T-cell (primary cell): ENCODE measurements at regions not wholly inside any gene's neighbourhood (a gene's known extent, or its start where the extent isn't known, plus 50 kb on each side); places are given as distances from the start of the nearest gene placed in this dataset.

Experiments
- ATAC-seq, 4 experiments: fragments of 200-7000 bp in 3 of 4; fragments of 150-1000 bp in 1 of 4; cut with Tn5 transposase; replicated peaks in 1 of 4; 1 replicate in 3 of 4; 2 replicates in 1 of 4; pipeline ENCODE4 v1.10.0; 2021; ENCODE audit warnings: moderate library complexity in 3 of 4, mild to moderate bottlenecking in 2 of 4, moderate number of reproducible peaks in 1 of 4
- CTCF ChIA-PET, 2 donors: fragments of 300-600 bp; sonication (Branson Sonifier 250); formaldehyde crosslinking; loops; one replicate each; lab custom pipeline; 2022; ENCODE audit warnings: antibody characterized with exemption in 2 of 2; lab: Charles Lee
- POLR2A ChIA-PET, 2 donors: fragments of 300-600 bp; sonication (Branson Sonifier 250); formaldehyde crosslinking; loops; one replicate each; lab custom pipeline; 2022; ENCODE audit warnings: antibody characterized with exemption in 2 of 2; lab: Charles Lee
- DNase-seq, 35 experiments: peaks; one replicate each; pipeline versions ENCODE4 v3.0.0 to v3.0.0-alpha.2; 2013 to 2023
- H3K27ac ChIP-seq: one replicate; pipeline ENCODE4 v1.5.1; 2013; ENCODE audit warnings: low read length
- H3K27me3 ChIP-seq, 2 experiments: replicated peaks in 1 of 2; 1 replicate in 1 of 2; 2 replicates in 1 of 2; pipeline versions ENCODE4 v1.6.1 to v1.7.0; 2013; ENCODE audit warnings: low read length in 1 of 2, mixed read lengths in 1 of 2; ENCODE audit not compliant: control insufficient read depth in 2 of 2, insufficient read depth in 2 of 2; ENCODE audit errors: extremely low read depth in 1 of 2
- H3K36me3 ChIP-seq, 2 donors: 1 replicate in 1 of 2; 2 replicates in 1 of 2; pipeline versions ENCODE4 v1.6.1 to v1.7.0; 2013; ENCODE audit warnings: low read length in 1 of 2; ENCODE audit not compliant: control insufficient read depth in 2 of 2, insufficient read depth in 1 of 2; ENCODE audit errors: extremely low read depth in 1 of 2
- H3K4me1 ChIP-seq, 2 experiments: 1 replicate in 1 of 2; 2 replicates in 1 of 2; pipeline versions ENCODE4 v1.6.1 to v1.7.0; 2013; ENCODE audit warnings: low read length in 2 of 2, mixed read lengths in 1 of 2; ENCODE audit not compliant: insufficient read depth in 2 of 2, control insufficient read depth in 1 of 2; ENCODE audit errors: extremely low read depth in 1 of 2
- H3K4me3 ChIP-seq, 2 donors: 1 replicate in 1 of 2; 2 replicates in 1 of 2; pipeline versions ENCODE4 v1.5.1 to v1.7.0; 2013; ENCODE audit warnings: mild to moderate bottlenecking in 2 of 2, low read length in 1 of 2, moderate library complexity in 1 of 2; ENCODE audit not compliant: control insufficient read depth in 1 of 2; ENCODE audit errors: extremely low read depth in 1 of 2
- H3K9me3 ChIP-seq: 2 replicates; pipeline ENCODE4 v1.7.0; 2013
- H3K27ac Mint-ChIP-seq, 2 donors: one replicate each; pipeline ENCODE4 v1.8.0; 2020 to 2021; ENCODE audit warnings: mild to moderate bottlenecking in 2 of 2, mixed read lengths in 2 of 2
- H3K27me3 Mint-ChIP-seq, 2 donors: one replicate each; pipeline ENCODE4 v1.8.0; 2021 to 2022; ENCODE audit warnings: mixed read lengths in 2 of 2
- H3K36me3 Mint-ChIP-seq: one replicate; pipeline ENCODE4 v1.8.0; 2021; ENCODE audit warnings: mixed read lengths
- H3K4me1 Mint-ChIP-seq, 3 donors: one replicate each; pipeline ENCODE4 v1.8.0; 2020 to 2022; ENCODE audit warnings: mixed read lengths in 3 of 3, mild to moderate bottlenecking in 1 of 3
- H3K4me3 Mint-ChIP-seq, 3 donors: one replicate each; pipeline ENCODE4 v1.8.0; 2020 to 2022; ENCODE audit warnings: mild to moderate bottlenecking in 3 of 3, mixed read lengths in 3 of 3, moderate library complexity in 3 of 3
- H3K9me3 Mint-ChIP-seq, 3 donors: one replicate each; pipeline ENCODE4 v1.8.0; 2020 to 2022; ENCODE audit warnings: mixed read lengths in 3 of 3
- WGBS: methylation state at CpG from one replicate; pipeline ENCODE4 v1.1.5; 2013; ENCODE audit warnings: missing lambda C conversion rate; ENCODE audit not compliant: insufficient coverage; 5-methylcytosine and 5-hydroxymethylcytosine counted together

GRCh38 chrX:45794323-45794994 is 593.8 kb upstream of the DIPK2B start:
- Mint-ChIP-seq H3K36me3 (no peaks in the 10 kb centered on the region), H3K27me3 (peaks cover 0 to 14% of the 10 kb centered on the region in 2 donors), H3K9me3 (no peaks in the 10 kb centered on the region), H3K27ac (peak overlapping the region in 1 of 2 donors; percentile 31), H3K4me1 (peaks cover 29 to 48% (median 35%) of the 10 kb centered on the region in 3 donors), H3K4me3 (no peak overlapping the region)
- H3K27ac ChIP-seq, result no peak overlapping the region
- no peak overlapping the region for H3K4me3 ChIP-seq
- H3K9me3 ChIP-seq, result no peaks in the 10 kb centered on the region
- WGBS, result no CpG with 5 or more reads among the region's 2 CpGs
- ChIA-PET CTCF (no interaction called here), POLR2A (interaction anchor here in 1 of 2 donors (0.5 kb wide), 1 partner anchor 12 kb away, joined by 4 read pairs; no protein-coding TSS in a partner anchor)
- DNase-seq (no peak), ATAC-seq (no peak)
- H3K36me3 ChIP-seq, result no peaks in the 10 kb centered on the region
- H3K27me3 ChIP-seq, result no peaks in the 10 kb centered on the region
- H3K4me1 ChIP-seq, result peaks cover 0 to 3% of the 10 kb centered on the region in 2 experiments

GRCh38 chrX:45788941-45789348 is 588.3 kb upstream of the DIPK2B start:
- Histone ChIP-seq H3K36me3 (no peaks in the 10 kb centered on the region), H3K4me3 (no peak overlapping the region)
- no peak overlapping the region for H3K4me3 Mint-ChIP-seq

GRCh38 chrX:45788315-45788714 is 587.6 kb upstream of the DIPK2B start:
- ATAC-seq (no peak), DNase-seq (no peak)
- Histone ChIP-seq H3K36me3 (no peaks in the 10 kb centered on the region), H3K4me1 (peaks cover 0 to 3% of the 10 kb centered on the region in 2 experiments), H3K27ac (no peak overlapping the region), H3K27me3 (no peaks in the 10 kb centered on the region), H3K9me3 (no peaks in the 10 kb centered on the region), H3K4me3 (no peak overlapping the region)
- no peak overlapping the region for H3K27ac Mint-ChIP-seq
- CTCF ChIA-PET, result no interaction called here
- H3K27me3 Mint-ChIP-seq, result peaks cover 0 to 12% of the 10 kb centered on the region in 2 donors
- POLR2A ChIA-PET, result no interaction called here
- H3K9me3 Mint-ChIP-seq, result no peaks in the 10 kb centered on the region
- peaks cover 8 to 33% (median 14%) of the 10 kb centered on the region in 3 donors for H3K4me1 Mint-ChIP-seq
- peaks cover 3% of the 10 kb centered on the region for H3K36me3 Mint-ChIP-seq
- WGBS, result no CpG with 5 or more reads among the region's 5 CpGs
- H3K4me3 Mint-ChIP-seq, result no peak overlapping the region

More at GRCh38 chrX:45788941-45789348, 588.3 kb upstream of the DIPK2B start:
- Histone ChIP-seq H3K4me1 (peaks cover 0 to 3% of the 10 kb centered on the region in 2 experiments), H3K9me3 (no peaks in the 10 kb centered on the region), H3K27me3 (no peaks in the 10 kb centered on the region), H3K27ac (no peak overlapping the region)
- 21% methylated on average over 6 of the region's 8 CpGs for WGBS
- DNase-seq (no peak), ATAC-seq (no peak)
- H3K27ac Mint-ChIP-seq, result peak overlapping the region in 1 of 2 donors; percentile 29
- H3K9me3 Mint-ChIP-seq, result no peaks in the 10 kb centered on the region
- ChIA-PET CTCF (interaction anchor here in 1 of 2 donors (0.6 kb wide), 1 partner anchor 93 kb away, joined by 3 read pairs; no protein-coding TSS in a partner anchor), POLR2A (interaction anchor here in 1 of 2 donors (0.7 kb wide), 1 partner anchor 890 kb away, joined by 3 read pairs; no protein-coding TSS in a partner anchor)
- peaks cover 0 to 12% of the 10 kb centered on the region in 2 donors for H3K27me3 Mint-ChIP-seq
- peaks cover 3% of the 10 kb centered on the region for H3K36me3 Mint-ChIP-seq
- peaks cover 14 to 36% (median 21%) of the 10 kb centered on the region in 3 donors for H3K4me1 Mint-ChIP-seq

- H3K9me3 Mint-ChIP-seq, result no peaks in the 10 kb centered on the region
- CTCF ChIA-PET, result interaction anchor here in 1 of 2 donors (0.7 kb wide), 1 partner anchor 816 kb away, joined by 4 read pairs; no protein-coding TSS in a partner anchor
Measured at GRCh38 chrX:45784590-45784989, 583.9 kb upstream of the DIPK2B start.

GRCh38 chrX:45783002-45783401 is 582.3 kb upstream of the DIPK2B start:
- Histone ChIP-seq H3K9me3 (no peaks in the 10 kb centered on the region), H3K27me3 (no peaks in the 10 kb centered on the region), H3K4me3 (no peak overlapping the region), H3K36me3 (no peaks in the 10 kb centered on the region), H3K27ac (no peak overlapping the region), H3K4me1 (no peaks in the 10 kb centered on the region)
- Mint-ChIP-seq H3K27ac (no peak overlapping the region), H3K27me3 (peaks cover 0 to 6% of the 10 kb centered on the region in 2 donors), H3K4me1 (peaks cover 0 to 26% (median 0%) of the 10 kb centered on the region in 3 donors), H3K9me3 (no peaks in the 10 kb centered on the region), H3K4me3 (no peak overlapping the region), H3K36me3 (peaks cover 6% of the 10 kb centered on the region)
- DNase-seq (no peak), ATAC-seq (no peak)
- POLR2A ChIA-PET, result no interaction called here
- WGBS, result no CpG with 5 or more reads among the region's 6 CpGs
- CTCF ChIA-PET, result interaction anchor here in 1 of 2 donors (0.5 kb wide), 1 partner anchor 23 kb away, joined by 6 read pairs; no protein-coding TSS in a partner anchor

More at GRCh38 chrX:45784590-45784989, 583.9 kb upstream of the DIPK2B start:
- WGBS, result 100% methylated on average over 1 of the region's 3 CpGs
- Histone ChIP-seq H3K9me3 (no peaks in the 10 kb centered on the region), H3K4me1 (peaks cover 0 to 3% of the 10 kb centered on the region in 2 experiments), H3K27ac (no peak overlapping the region), H3K4me3 (no peak overlapping the region), H3K36me3 (no peaks in the 10 kb centered on the region), H3K27me3 (no peaks in the 10 kb centered on the region)
- Mint-ChIP-seq H3K27me3 (peaks cover 0 to 6% of the 10 kb centered on the region in 2 donors), H3K4me3 (no peak overlapping the region), H3K4me1 (peaks cover 7 to 23% (median 11%) of the 10 kb centered on the region in 3 donors), H3K36me3 (peaks cover 3% of the 10 kb centered on the region), H3K27ac (no peak overlapping the region)
- POLR2A ChIA-PET, result no interaction called here
- DNase-seq, result no peak
- ATAC-seq, result no peak

GRCh38 chrX:45781901-45782553 is 581.4 kb upstream of the DIPK2B start:
- Histone ChIP-seq H3K36me3 (no peaks in the 10 kb centered on the region), H3K4me1 (peaks cover 0 to 3% of the 10 kb centered on the region in 2 experiments), H3K27me3 (no peaks in the 10 kb centered on the region), H3K4me3 (no peak overlapping the region), H3K9me3 (no peaks in the 10 kb centered on the region), H3K27ac (no peak overlapping the region)
- Mint-ChIP-seq H3K9me3 (no peaks in the 10 kb centered on the region), H3K4me1 (peaks cover 0 to 35% (median 2%) of the 10 kb centered on the region in 3 donors), H3K27ac (no peak overlapping the region), H3K36me3 (peaks cover 6% of the 10 kb centered on the region), H3K4me3 (no peak overlapping the region), H3K27me3 (peaks cover 0 to 6% of the 10 kb centered on the region in 2 donors)
- CTCF ChIA-PET, result interaction anchor here in 1 of 2 donors (1.0 kb wide), 1 partner anchor 20 kb away, joined by 3 read pairs; no protein-coding TSS in a partner anchor
- whole genome bisulfite sequencing, result no CpG with 5 or more reads among the region's 4 CpGs
- ATAC-seq (peak in 1 of 4 experiments; percentile 43), DNase-seq (peak in 1 of 35 experiments; percentile 29)
- POLR2A ChIA-PET, result no interaction called here
